Body of pancreas (tissue), 4 donors: ENCODE measurements at regions not wholly inside any gene's neighbourhood (a gene's known extent, or its start where the extent isn't known, plus 50 kb on each side); places are given as distances from the start of the nearest gene placed in this dataset.

Experiments
- CTCF ChIP-seq, 7 experiments: fragments of 450-650 bp in 4 of 7; fragments of 200-600 bp in 3 of 7; sonication (generic) in 3 of 7; IDR thresholded peaks; one replicate each; pipeline ENCODE4 v1.5.1; 2016 to 2019; ENCODE audit warnings: antibody characterized with exemption in 7 of 7
- POLR2A ChIP-seq, 3 donors: fragments of 450-650 bp; IDR thresholded peaks; one replicate each; pipeline ENCODE4 v1.6.1; 2016; ENCODE audit warnings: antibody characterized with exemption in 3 of 3, mild to moderate bottlenecking in 2 of 3

- TF ChIP-seq CTCF (IDR thresholded peaks at IDR 0.05) (no peak), POLR2A (IDR thresholded peaks at IDR 0.05) (no peak)
Measured at GRCh38 chr2:6769346-6769745, 96.4 kb downstream of the CMPK2 start.
